ENCODE measurements at regions not wholly inside any gene's neighbourhood (a gene's known extent, or its start where the extent isn't known, plus 50 kb on each side); places are given as distances from the start of the nearest gene placed in this dataset.
"Not testable (repeated sequence)": the region's sequence is repeated elsewhere in the genome, so short reads cannot be mapped to it uniquely, and the experiment has no call there.

GRCh38 chr4:67325791-67326190 lies 219.5 kb downstream of the CENPC start:
- no peaks in the 10 kb centered on the region for H3K4me1 ChIP-seq
- H3K27me3 ChIP-seq = no peaks in the 10 kb centered on the region
- H3K4me3 ChIP-seq (ENCODE audit: low read depth, low read length) = no peak overlapping the region
- no peaks in the 10 kb centered on the region for H3K36me3 ChIP-seq
- no peak for DNase-seq
- H3K9me3 ChIP-seq = no peaks in the 10 kb centered on the region
- TF ChIP-seq CTCF (IDR thresholded peaks at IDR 0.05; ENCODE audit: low read depth, low read length) = no peak

DNA sequence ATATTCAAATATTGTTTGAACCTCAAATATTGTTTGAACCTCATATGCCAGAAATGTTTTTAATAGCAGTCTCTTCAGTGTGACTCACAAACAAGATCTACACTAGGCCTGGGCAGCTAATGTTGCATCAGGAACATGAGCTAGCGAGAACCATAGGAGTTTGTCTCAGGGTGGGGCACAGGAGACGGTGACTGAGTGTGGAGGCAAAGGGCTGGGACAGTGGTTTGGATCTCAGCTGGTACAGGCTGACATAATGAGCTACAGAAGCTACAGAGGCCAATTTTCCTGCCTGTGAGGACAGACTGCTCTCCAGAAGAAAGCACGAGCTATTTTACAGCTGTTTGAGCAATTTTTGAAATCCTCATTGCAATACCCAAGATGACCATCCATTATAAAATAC lies 224.7 kb downstream of the CENPC start:
- no peak overlapping the region for H3K4me3 ChIP-seq (ENCODE audit: low read depth, low read length)
- no peaks in the 10 kb centered on the region for H3K27me3 ChIP-seq
- TF ChIP-seq CTCF (IDR thresholded peaks at IDR 0.05; ENCODE audit: low read depth, low read length) = no peak
- DNase-seq = no peak
- H3K4me1 ChIP-seq = no peaks in the 10 kb centered on the region
- H3K9me3 ChIP-seq = no peaks in the 10 kb centered on the region
- no peaks in the 10 kb centered on the region for H3K36me3 ChIP-seq

GRCh38 chr4:67319607-67320006 lies 225.7 kb downstream of the CENPC start:
- H3K4me1 ChIP-seq; H3K27me3 ChIP-seq; H3K36me3 ChIP-seq; H3K4me3 ChIP-seq (ENCODE audit: low read depth, low read length); DNase-seq; H3K9me3 ChIP-seq: not testable (repeated sequence)

GRCh38 chr4:67300497-67301185 lies 244.7 kb downstream of the CENPC start:
- DNase-seq = peak; percentile 16
- not testable (repeated sequence) for H3K4me1 ChIP-seq; H3K27me3 ChIP-seq; H3K9me3 ChIP-seq; H3K36me3 ChIP-seq; H3K4me3 ChIP-seq (ENCODE audit: low read depth, low read length)

DNA sequence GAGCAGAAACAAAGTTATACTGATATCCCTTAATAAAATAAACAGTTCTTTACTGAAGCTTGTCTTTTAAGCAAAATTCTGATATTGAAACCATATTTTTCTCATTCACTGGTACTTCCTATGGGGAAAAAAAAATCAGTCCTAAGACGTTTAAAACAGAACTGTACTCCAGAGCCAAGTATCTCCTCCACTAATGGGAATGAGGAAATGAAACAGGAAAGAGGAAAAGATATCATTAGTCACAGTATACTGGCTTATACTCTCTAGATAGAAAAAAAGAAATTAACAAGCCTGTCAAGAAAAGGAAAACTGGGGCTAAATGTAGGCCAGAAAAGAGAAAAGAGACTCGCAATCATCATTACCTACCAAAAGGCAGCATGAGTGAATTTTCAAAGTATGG lies 252.7 kb downstream of the CENPC start:
- DNase-seq = no peak
- TF ChIP-seq CTCF (IDR thresholded peaks at IDR 0.05; ENCODE audit: low read depth, low read length) = no peak
- H3K27me3 ChIP-seq = no peaks in the 10 kb centered on the region

GRCh38 chr4:67292045-67292444 lies 253.3 kb downstream of the CENPC start:
- Histone ChIP-seq H3K9me3 (no peaks in the 10 kb centered on the region), H3K27me3 (no peaks in the 10 kb centered on the region), H3K36me3 (no peaks in the 10 kb centered on the region), H3K4me3 (ENCODE audit: low read depth, low read length) (no peak overlapping the region), H3K4me1 (no peaks in the 10 kb centered on the region)
- no peak for DNase-seq
- no peak for TF ChIP-seq CTCF (IDR thresholded peaks at IDR 0.05; ENCODE audit: low read depth, low read length)

More for the DNA sequence above, 252.7 kb downstream of the CENPC start:
- Histone ChIP-seq H3K4me1 (no peaks in the 10 kb centered on the region), H3K36me3 (no peaks in the 10 kb centered on the region), H3K9me3 (no peaks in the 10 kb centered on the region), H3K4me3 (ENCODE audit: low read depth, low read length) (no peak overlapping the region)

DNA sequence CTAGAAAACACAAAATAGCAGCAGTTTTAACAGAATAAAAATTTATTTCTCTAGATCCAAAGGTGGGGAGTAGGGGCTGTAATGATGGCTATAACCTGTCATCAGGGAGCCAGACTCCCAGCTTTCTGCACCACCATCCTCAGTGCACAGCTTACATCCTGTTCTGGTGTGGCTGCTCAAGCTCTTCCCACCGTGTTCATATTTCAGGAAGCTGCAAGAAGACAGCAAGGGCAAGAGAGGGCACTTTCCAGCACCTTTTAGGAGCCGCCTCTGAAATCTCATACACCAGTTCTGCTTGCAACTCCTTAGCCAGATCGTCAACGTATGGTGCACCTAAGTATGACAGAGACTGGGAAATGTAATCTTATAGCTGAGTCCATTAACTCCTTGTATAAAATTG lies 253.7 kb downstream of the CENPC start:
- TF ChIP-seq CTCF (IDR thresholded peaks at IDR 0.05; ENCODE audit: low read depth, low read length) = no peak
- H3K27me3 ChIP-seq = no peaks in the 10 kb centered on the region
- no peaks in the 10 kb centered on the region for H3K4me1 ChIP-seq
- H3K9me3 ChIP-seq = no peaks in the 10 kb centered on the region
- no peak overlapping the region for H3K4me3 ChIP-seq (ENCODE audit: low read depth, low read length)
- no peaks in the 10 kb centered on the region for H3K36me3 ChIP-seq
- DNase-seq = no peak

Data from BE2C (cell line).